ENCODE measurements at regions not wholly inside any gene's neighbourhood (a gene's known extent, or its start where the extent isn't known, plus 50 kb on each side); places are given as distances from the start of the nearest gene placed in this dataset.

DNA sequence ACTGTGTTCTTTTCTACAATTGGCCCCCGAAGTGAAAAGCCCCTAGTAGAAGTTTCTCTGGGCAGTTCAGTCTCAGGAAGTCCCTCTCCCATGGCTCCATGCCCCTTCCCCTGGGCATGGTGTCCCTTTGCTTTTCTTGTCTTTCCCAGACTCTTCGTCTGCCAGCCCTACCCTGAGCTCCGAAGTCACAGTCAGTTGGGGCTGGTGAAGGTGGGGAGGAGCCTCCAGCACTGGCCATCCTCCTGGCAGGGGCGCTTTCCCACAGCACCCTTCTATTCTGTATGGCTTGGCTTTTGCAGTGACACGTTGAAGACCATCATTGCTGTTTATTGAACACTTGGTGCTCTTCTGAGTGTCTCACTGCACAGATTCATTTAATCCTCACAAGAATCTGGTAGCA lies 195.1 kb upstream of the CADM1 start:
- TF ChIP-seq CTCF (IDR thresholded peaks at IDR 0.05) (no peak), POLR2A (IDR thresholded peaks at IDR 0.05) (no peak)
